Mesothelial cell of epicardium (in vitro differentiated cells): ENCODE measurements at regions not wholly inside any gene's neighbourhood (a gene's known extent, or its start where the extent isn't known, plus 50 kb on each side); places are given as distances from the start of the nearest gene placed in this dataset.
A peak's percentile ranks its signal among the peaks of the same experiment; 100 is the strongest.

ENCODE experiments used
- DNase-seq, 2 experiments: peaks; one replicate each; pipeline ENCODE4 v3.0.0; 2021; ENCODE audit warnings: low spot score in 2 of 2; ENCODE audit not compliant: unreplicated experiment in 2 of 2
- H3K27ac Mint-ChIP-seq: 2 replicates; pipeline ENCODE4 v1.8.0; 2021; ENCODE audit warnings: mixed read lengths
- H3K27me3 Mint-ChIP-seq: 2 replicates; pipeline ENCODE4 v1.8.0; 2021; ENCODE audit warnings: low read depth, mixed read lengths
- H3K36me3 Mint-ChIP-seq: 2 replicates; pipeline ENCODE4 v1.8.0; 2021; ENCODE audit warnings: mixed read lengths
- H3K4me1 Mint-ChIP-seq: 2 replicates; pipeline ENCODE4 v1.8.0; 2021; ENCODE audit warnings: mixed read lengths
- H3K4me3 Mint-ChIP-seq: 2 replicates; pipeline ENCODE4 v1.8.0; 2021; ENCODE audit warnings: mild to moderate bottlenecking, moderate library complexity, mixed read lengths
- H3K9me3 Mint-ChIP-seq: 2 replicates; pipeline ENCODE4 v1.8.0; 2021; ENCODE audit warnings: mixed read lengths
- TF ChIP-seq, protein P1 (sequence below): fragments of 200-600 bp; sonication (generic); IDR thresholded peaks from one replicate; pipeline ENCODE4 v1.5.0; 2021; ENCODE audit warnings: antibody characterized with exemption; ENCODE audit not compliant: unreplicated experiment

DNA sequence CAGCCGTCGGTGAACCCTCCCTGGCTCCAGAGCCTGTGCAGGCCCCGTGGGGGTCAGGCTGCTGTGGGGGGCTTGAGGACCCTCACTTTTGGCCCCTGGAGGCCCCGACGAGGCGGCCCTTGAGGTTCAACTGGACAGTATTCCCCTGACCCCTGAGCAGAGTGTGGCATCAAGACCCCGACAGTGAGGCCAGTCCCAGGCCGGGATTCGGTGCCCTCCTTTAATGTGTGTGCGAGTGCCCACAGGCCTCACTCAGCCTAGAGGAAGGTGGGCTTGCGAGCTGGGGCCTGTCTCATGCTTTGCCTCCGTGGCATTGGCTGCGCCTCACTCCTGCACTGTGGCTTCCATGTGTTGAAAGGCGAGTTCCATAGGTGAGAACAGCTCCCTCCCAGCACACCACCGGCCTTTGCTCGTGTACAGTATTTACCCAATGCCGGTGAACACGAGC is 94.5 kb downstream of the METRNL start:
- H3K27ac Mint-ChIP-seq: no peak overlapping the region
- H3K9me3 Mint-ChIP-seq: peaks cover 9% of the 10 kb centered on the region
- no peak overlapping the region for H3K4me3 Mint-ChIP-seq
- peaks cover 4% of the 10 kb centered on the region for H3K36me3 Mint-ChIP-seq
- no peak for DNase-seq
- peaks cover 19% of the 10 kb centered on the region for H3K4me1 Mint-ChIP-seq
- no peaks in the 10 kb centered on the region for H3K27me3 Mint-ChIP-seq
- TF ChIP-seq, protein P1, sequence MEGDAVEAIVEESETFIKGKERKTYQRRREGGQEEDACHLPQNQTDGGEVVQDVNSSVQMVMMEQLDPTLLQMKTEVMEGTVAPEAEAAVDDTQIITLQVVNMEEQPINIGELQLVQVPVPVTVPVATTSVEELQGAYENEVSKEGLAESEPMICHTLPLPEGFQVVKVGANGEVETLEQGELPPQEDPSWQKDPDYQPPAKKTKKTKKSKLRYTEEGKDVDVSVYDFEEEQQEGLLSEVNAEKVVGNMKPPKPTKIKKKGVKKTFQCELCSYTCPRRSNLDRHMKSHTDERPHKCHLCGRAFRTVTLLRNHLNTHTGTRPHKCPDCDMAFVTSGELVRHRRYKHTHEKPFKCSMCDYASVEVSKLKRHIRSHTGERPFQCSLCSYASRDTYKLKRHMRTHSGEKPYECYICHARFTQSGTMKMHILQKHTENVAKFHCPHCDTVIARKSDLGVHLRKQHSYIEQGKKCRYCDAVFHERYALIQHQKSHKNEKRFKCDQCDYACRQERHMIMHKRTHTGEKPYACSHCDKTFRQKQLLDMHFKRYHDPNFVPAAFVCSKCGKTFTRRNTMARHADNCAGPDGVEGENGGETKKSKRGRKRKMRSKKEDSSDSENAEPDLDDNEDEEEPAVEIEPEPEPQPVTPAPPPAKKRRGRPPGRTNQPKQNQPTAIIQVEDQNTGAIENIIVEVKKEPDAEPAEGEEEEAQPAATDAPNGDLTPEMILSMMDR: no peak

- Mint-ChIP-seq H3K4me1 (peaks cover 25% of the 10 kb centered on the region), H3K27me3 (no peaks in the 10 kb centered on the region), H3K36me3 (peaks cover 3% of the 10 kb centered on the region), H3K27ac (no peak overlapping the region), H3K4me3 (no peak overlapping the region), H3K9me3 (peaks cover 6% of the 10 kb centered on the region)
- peak in 1 of 2 experiments; percentile 38 for DNase-seq
- TF ChIP-seq, protein P1: no peak
Observed at GRCh38 chr17:83174362-83175118, 95.1 kb downstream of the METRNL start.

GRCh38 chr17:83175119-83175821 is 95.9 kb downstream of the METRNL start:
- no peak overlapping the region for H3K27ac Mint-ChIP-seq
- H3K27me3 Mint-ChIP-seq: no peaks in the 10 kb centered on the region
- peak in 1 of 2 experiments; percentile 35 for DNase-seq
- no peaks in the 10 kb centered on the region for H3K36me3 Mint-ChIP-seq
- TF ChIP-seq, protein P1: no peak
- H3K9me3 Mint-ChIP-seq: no peaks in the 10 kb centered on the region
- no peak overlapping the region for H3K4me3 Mint-ChIP-seq
- H3K4me1 Mint-ChIP-seq: peaks cover 32% of the 10 kb centered on the region

- peak in 1 of 2 experiments; percentile 28 for DNase-seq
- H3K27me3 Mint-ChIP-seq: no peaks in the 10 kb centered on the region
- TF ChIP-seq, protein P1: no peak
- H3K9me3 Mint-ChIP-seq: no peaks in the 10 kb centered on the region
- no peaks in the 10 kb centered on the region for H3K36me3 Mint-ChIP-seq
- peaks cover 34% of the 10 kb centered on the region for H3K4me1 Mint-ChIP-seq
- no peak overlapping the region for H3K4me3 Mint-ChIP-seq
- H3K27ac Mint-ChIP-seq: no peak overlapping the region
Observed at GRCh38 chr17:83175822-83176622, 96.6 kb downstream of the METRNL start.

- Mint-ChIP-seq H3K36me3 (no peaks in the 10 kb centered on the region), H3K4me1 (peaks cover 31% of the 10 kb centered on the region), H3K27ac (no peak overlapping the region), H3K9me3 (no peaks in the 10 kb centered on the region), H3K4me3 (no peak overlapping the region), H3K27me3 (no peaks in the 10 kb centered on the region)
- DNase-seq: no peak
- TF ChIP-seq, protein P1: no peak
Observed at GRCh38 chr17:83176623-83177583, 97.5 kb downstream of the METRNL start.
